LNCaP clone FGC (cell line): ENCODE measurements at regions not wholly inside any gene's neighbourhood (a gene's known extent, or its start where the extent isn't known, plus 50 kb on each side); places are given as distances from the start of the nearest gene placed in this dataset.

ENCODE experiments used
- DNase-seq: peaks from one replicate; pipeline ENCODE4 v3.0.0-alpha.2; 2011; ENCODE audit warnings: low read depth
- H3K4me3 ChIP-seq: 2 replicates; pipeline ENCODE4 v1.5.1; 2011; ENCODE audit warnings: mild to moderate bottlenecking, low read depth, low read length, control low read depth
- CTCF ChIP-seq: IDR thresholded peaks from 2 replicates; pipeline ENCODE4 v1.5.1; 2012; ENCODE audit warnings: mild to moderate bottlenecking; ENCODE audit not compliant: control insufficient read depth, insufficient read depth; ENCODE audit errors: extremely low read depth

- no peak overlapping the region for H3K4me3 ChIP-seq
- TF ChIP-seq CTCF: no peak
- no peak for DNase-seq
These were observed 516.5 kb downstream of the SUCLA2 start for GRCh38 chr13:47484548-47484947.

- no peak for DNase-seq
- no peak overlapping the region for H3K4me3 ChIP-seq
- TF ChIP-seq CTCF: no peak
These were observed 519.5 kb downstream of the SUCLA2 start for GRCh38 chr13:47481536-47481935.

- TF ChIP-seq CTCF: no peak
- no peak overlapping the region for H3K4me3 ChIP-seq
- DNase-seq: no peak
These were observed 520.1 kb downstream of the SUCLA2 start for GRCh38 chr13:47480951-47481350.

GRCh38 chr13:47480121-47480520, 521.0 kb downstream of the SUCLA2 start:
- TF ChIP-seq CTCF: no peak
- no peak overlapping the region for H3K4me3 ChIP-seq
- no peak for DNase-seq

- TF ChIP-seq CTCF: no peak
- no peak overlapping the region for H3K4me3 ChIP-seq
- DNase-seq: peak; percentile 26
These were observed 522.1 kb downstream of the SUCLA2 start for GRCh38 chr13:47478985-47479384.

GRCh38 chr13:47475441-47475948, 525.6 kb downstream of the SUCLA2 start:
- H3K4me3 ChIP-seq: no peak overlapping the region
- TF ChIP-seq CTCF: no peak
- no peak for DNase-seq

- no peak for DNase-seq
- no peak overlapping the region for H3K4me3 ChIP-seq
- TF ChIP-seq CTCF: no peak
These were observed 526.2 kb downstream of the SUCLA2 start for GRCh38 chr13:47474839-47475238.
